GM23248 (cell line): ENCODE measurements at regions not wholly inside any gene's neighbourhood (a gene's known extent, or its start where the extent isn't known, plus 50 kb on each side); places are given as distances from the start of the nearest gene placed in this dataset.

Experiments used
- DNase-seq: peaks from one replicate; pipeline ENCODE4 v3.0.0-alpha.2; 2015
- H2AFZ ChIP-seq: fragments of 200-600 bp; sonication (generic); 2 replicates; pipeline ENCODE4 v1.6.1; 2016; ENCODE audit warnings: antibody characterized with exemption
- H3F3A ChIP-seq: fragments of 200-600 bp; sonication (generic); 2 replicates; pipeline ENCODE4 v1.6.1; 2016; ENCODE audit warnings: mild to moderate bottlenecking, antibody characterized with exemption, mixed run types; ENCODE audit not compliant: insufficient read depth
- H3K27ac ChIP-seq: fragments of 200-600 bp; sonication (generic); 2 replicates; pipeline ENCODE4 v1.5.1; 2016; ENCODE audit warnings: mild to moderate bottlenecking
- H3K27me3 ChIP-seq: fragments of 200-600 bp; sonication (generic); replicated peaks from 2 replicates; pipeline ENCODE4 v1.6.1; 2016; ENCODE audit warnings: mild to moderate bottlenecking; ENCODE audit not compliant: insufficient read depth
- H3K36me3 ChIP-seq: fragments of 200-600 bp; sonication (generic); 2 replicates; pipeline ENCODE4 v1.6.1; 2016; ENCODE audit warnings: low read depth, mild to moderate bottlenecking
- H3K4me1 ChIP-seq: fragments of 200-600 bp; sonication (generic); 2 replicates; pipeline ENCODE4 v1.6.1; 2016; ENCODE audit warnings: mild to moderate bottlenecking; ENCODE audit not compliant: insufficient read depth
- H3K4me2 ChIP-seq: fragments of 200-600 bp; sonication (generic); one replicate; pipeline ENCODE4 v1.6.1; 2016; ENCODE audit warnings: mild to moderate bottlenecking; ENCODE audit not compliant: unreplicated experiment
- H3K4me3 ChIP-seq: fragments of 200-600 bp; sonication (generic); 2 replicates; pipeline ENCODE4 v1.5.1; 2016; ENCODE audit warnings: mild to moderate bottlenecking
- H3K79me2 ChIP-seq: fragments of 200-600 bp; sonication (generic); 2 replicates; pipeline ENCODE4 v1.6.1; 2016; ENCODE audit warnings: mild to moderate bottlenecking; ENCODE audit not compliant: insufficient read depth
- H3K9ac ChIP-seq: fragments of 200-600 bp; sonication (generic); 2 replicates; pipeline ENCODE4 v1.6.1; 2016; ENCODE audit warnings: mild to moderate bottlenecking
- H3K9me2 ChIP-seq: fragments of 200-600 bp; sonication (generic); 2 replicates; pipeline ENCODE4 v1.6.1; 2016; ENCODE audit warnings: mixed run types, mild to moderate bottlenecking, moderate library complexity; ENCODE audit not compliant: insufficient read depth
- H3K9me3 ChIP-seq: fragments of 200-600 bp; sonication (generic); one replicate; pipeline ENCODE4 v1.6.1; 2017; ENCODE audit warnings: low read depth
- H4K20me1 ChIP-seq: fragments of 200-600 bp; sonication (generic); 2 replicates; pipeline ENCODE4 v1.6.0; 2016; ENCODE audit not compliant: insufficient read depth
- EZH2 ChIP-seq: fragments of 200-600 bp; sonication (generic); IDR thresholded peaks from 2 replicates; pipeline ENCODE4 v1.6.1; 2018; ENCODE audit warnings: antibody characterized with exemption, mild to moderate bottlenecking; ENCODE audit not compliant: insufficient read depth, poor library complexity, severe bottlenecking
- EZH2phosphoT487 ChIP-seq: fragments of 200-600 bp; sonication (generic); IDR thresholded peaks from 2 replicates; pipeline ENCODE4 v1.6.1; 2018; ENCODE audit warnings: antibody characterized with exemption, moderate library complexity, mild to moderate bottlenecking, low read depth; ENCODE audit not compliant: insufficient read depth
- WGBS, 2 experiments: methylation state at CpG; one replicate each; pipeline ENCODE4 v1.1.6; 2015 to 2017; ENCODE audit warnings: low lambda C conversion rate in 2 of 2, low coverage in 1 of 2; ENCODE audit errors: missing lambda C conversion rate in 2 of 2; 5-methylcytosine and 5-hydroxymethylcytosine counted together
- in situ Hi-C: fragments of 300-500 bp; cut with MboI; formaldehyde crosslinking; loops from 2 replicates; pipeline ENCODE4 v1.15.0; 2020

GRCh38 chr15:45958924-45959323 is 324.1 kb downstream of the SQOR start:
- H3K4me3 ChIP-seq = no peak overlapping the region
- in situ Hi-C loops = no loop called here
- H3K4me2 ChIP-seq = no peak overlapping the region
- WGBS, 2 experiments = 11 to 15% methylated on average over 3 of the region's 3 CpGs
- no peaks in the 10 kb centered on the region for H3K79me2 ChIP-seq
- no peaks in the 10 kb centered on the region for H3K4me1 ChIP-seq
- no peaks in the 10 kb centered on the region for H3K27me3 ChIP-seq
- H4K20me1 ChIP-seq = no peaks in the 10 kb centered on the region
- no peaks in the 10 kb centered on the region for H3K9me3 ChIP-seq
- H3K27ac ChIP-seq = no peak overlapping the region
- H3K36me3 ChIP-seq = no peaks in the 10 kb centered on the region
- no peaks in the 10 kb centered on the region for H3K9me2 ChIP-seq
- no peak for DNase-seq
- no peak overlapping the region for H3K9ac ChIP-seq
- H2AFZ ChIP-seq = no peak overlapping the region
- no peaks in the 10 kb centered on the region for H3F3A ChIP-seq
- TF ChIP-seq EZH2phosphoT487 (no peak), EZH2 (no peak)

GRCh38 chr15:45962733-45963132 is 327.9 kb downstream of the SQOR start:
- no peak overlapping the region for H3K4me3 ChIP-seq
- H3K9me3 ChIP-seq = no peaks in the 10 kb centered on the region
- H3K9ac ChIP-seq = no peak overlapping the region
- TF ChIP-seq EZH2 (no peak), EZH2phosphoT487 (no peak)
- H4K20me1 ChIP-seq = no peaks in the 10 kb centered on the region
- no peaks in the 10 kb centered on the region for H3K36me3 ChIP-seq
- in situ Hi-C loops = no loop called here
- no peaks in the 10 kb centered on the region for H3K27me3 ChIP-seq
- no peak for DNase-seq
- H3K27ac ChIP-seq = no peak overlapping the region
- H3K4me1 ChIP-seq = no peaks in the 10 kb centered on the region
- no peaks in the 10 kb centered on the region for H3K9me2 ChIP-seq
- 29 to 35% methylated on average over 3 of the region's 3 CpGs for WGBS, 2 experiments
- no peaks in the 10 kb centered on the region for H3F3A ChIP-seq
- no peaks in the 10 kb centered on the region for H3K79me2 ChIP-seq
- H3K4me2 ChIP-seq = no peak overlapping the region
- H2AFZ ChIP-seq = no peak overlapping the region

DNA sequence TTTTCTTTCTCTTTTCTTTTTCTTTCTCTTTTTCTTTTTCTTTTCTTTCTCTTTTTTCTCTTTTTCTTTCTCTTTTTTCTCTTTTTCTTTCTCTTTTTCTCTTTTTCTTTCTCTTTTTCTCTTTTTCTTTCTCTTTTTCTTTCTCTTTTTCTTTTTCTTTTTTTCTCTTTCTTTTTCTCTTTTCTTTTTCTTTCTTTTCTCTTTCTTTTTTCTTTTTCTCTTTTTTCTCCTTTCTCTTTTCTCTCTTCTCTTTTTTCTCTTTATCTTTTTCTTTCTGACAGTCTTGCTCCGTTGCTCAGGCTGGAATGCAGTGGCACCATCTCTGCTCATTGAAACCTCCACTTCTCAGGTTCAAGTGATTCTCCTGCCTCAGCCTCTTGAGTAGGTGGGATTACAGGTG is 335.7 kb downstream of the SQOR start:
- H4K20me1 ChIP-seq = no peaks in the 10 kb centered on the region
- in situ Hi-C loops = no loop called here
- H3K9ac ChIP-seq = no peak overlapping the region
- no peaks in the 10 kb centered on the region for H3K79me2 ChIP-seq
- H3K27me3 ChIP-seq = no peaks in the 10 kb centered on the region
- H2AFZ ChIP-seq = no peak overlapping the region
- H3K27ac ChIP-seq = no peak overlapping the region
- H3K4me1 ChIP-seq = no peaks in the 10 kb centered on the region
- H3F3A ChIP-seq = no peaks in the 10 kb centered on the region
- no peaks in the 10 kb centered on the region for H3K9me2 ChIP-seq
- H3K4me3 ChIP-seq = no peak overlapping the region
- H3K9me3 ChIP-seq = no peaks in the 10 kb centered on the region
- WGBS, 2 experiments = 12 to 14% methylated on average over 1 of the region's 1 CpG
- DNase-seq = no peak
- TF ChIP-seq EZH2 (no peak), EZH2phosphoT487 (no peak)
- H3K4me2 ChIP-seq = no peak overlapping the region
- H3K36me3 ChIP-seq = no peaks in the 10 kb centered on the region

GRCh38 chr15:45980366-45980765 is 345.5 kb downstream of the SQOR start:
- 49 to 55% methylated on average over 5 of the region's 5 CpGs for WGBS, 2 experiments
- in situ Hi-C loops = no loop called here
- no peaks in the 10 kb centered on the region for H3K27me3 ChIP-seq

DNA sequence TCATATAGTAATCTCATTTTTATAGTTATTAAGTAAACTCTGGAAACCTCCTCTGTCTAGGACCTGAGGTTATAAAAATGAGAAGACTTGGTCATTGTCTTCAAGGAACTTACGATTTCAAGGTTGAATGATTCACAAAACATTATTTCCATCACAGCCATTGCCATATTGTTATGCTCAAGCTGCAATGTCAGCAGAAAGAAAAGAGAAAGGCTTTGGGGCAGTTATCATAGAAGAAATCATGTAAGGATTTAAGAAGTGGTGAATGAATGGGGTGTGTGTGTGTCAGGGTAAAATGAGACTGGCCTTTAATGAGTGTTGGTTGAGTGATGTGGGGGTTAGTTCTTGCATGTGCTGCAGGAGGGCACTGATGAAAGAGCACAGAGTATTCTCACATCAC is 346.8 kb downstream of the SQOR start:
- no peaks in the 10 kb centered on the region for H3K9me2 ChIP-seq
- H3K9ac ChIP-seq = no peak overlapping the region
- no peaks in the 10 kb centered on the region for H3K79me2 ChIP-seq
- in situ Hi-C loops = no loop called here
- no peaks in the 10 kb centered on the region for H3K27me3 ChIP-seq
- no peak overlapping the region for H3K4me3 ChIP-seq
- H3K27ac ChIP-seq = no peak overlapping the region
- no peaks in the 10 kb centered on the region for H3K9me3 ChIP-seq
- no peak overlapping the region for H3K4me2 ChIP-seq
- H3F3A ChIP-seq = no peaks in the 10 kb centered on the region
- H2AFZ ChIP-seq = no peak overlapping the region
- no peak for TF ChIP-seq EZH2
- 4 to 8% methylated on average over 1 of the region's 1 CpG for whole genome bisulfite sequencing, 2 experiments
- no peaks in the 10 kb centered on the region for H4K20me1 ChIP-seq
- DNase-seq = no peak
- H3K36me3 ChIP-seq = no peaks in the 10 kb centered on the region
- H3K4me1 ChIP-seq = no peaks in the 10 kb centered on the region

More at GRCh38 chr15:45980366-45980765, 345.5 kb downstream of the SQOR start:
- Histone ChIP-seq H3K9me3 (no peaks in the 10 kb centered on the region), H3K4me2 (no peak overlapping the region), H3K79me2 (no peaks in the 10 kb centered on the region), H4K20me1 (no peaks in the 10 kb centered on the region), H3K9ac (no peak overlapping the region), H2AFZ (no peak overlapping the region), H3K4me3 (no peak overlapping the region), H3K4me1 (no peaks in the 10 kb centered on the region), H3K9me2 (no peaks in the 10 kb centered on the region), H3K27ac (no peak overlapping the region), H3K36me3 (no peaks in the 10 kb centered on the region), H3F3A (no peaks in the 10 kb centered on the region)
- TF ChIP-seq EZH2 (no peak), EZH2phosphoT487 (no peak)
- no peak for DNase-seq
